HEK293T (cell line): ENCODE measurements at regions not wholly inside any gene's neighbourhood (a gene's known extent, or its start where the extent isn't known, plus 50 kb on each side); places are given as distances from the start of the nearest gene placed in this dataset.
"Not testable (repeated sequence)": the region's sequence is repeated elsewhere in the genome, so short reads cannot be mapped to it uniquely, and the experiment has no call there.

ENCODE experiments used
- ARNT ChIP-seq: fragments of 450-650 bp; IDR thresholded peaks from 2 replicates; pipeline ENCODE4 v1.6.1; 2017; ENCODE audit warnings: mild to moderate bottlenecking
- ELF4 ChIP-seq: fragments of 450-650 bp; IDR thresholded peaks from 2 replicates; pipeline ENCODE4 v1.6.1; 2017; ENCODE audit warnings: antibody characterized with exemption
- FOXA1 ChIP-seq: fragments of 450-650 bp; IDR thresholded peaks from 2 replicates; pipeline ENCODE4 v1.6.1; 2016; ENCODE audit warnings: mild to moderate bottlenecking
- FOXK2 ChIP-seq: fragments of 450-650 bp; IDR thresholded peaks from 2 replicates; pipeline ENCODE4 v1.6.1; 2016; ENCODE audit warnings: mild to moderate bottlenecking
- FOXM1 ChIP-seq: fragments of 450-650 bp; IDR thresholded peaks from 2 replicates; pipeline ENCODE4 v1.6.1; 2017; ENCODE audit warnings: mild to moderate bottlenecking, borderline replicate concordance
- HDGF ChIP-seq: fragments of 450-650 bp; IDR thresholded peaks from 2 replicates; pipeline ENCODE4 v1.6.1; 2017; ENCODE audit warnings: antibody characterized with exemption, borderline replicate concordance
- L3MBTL2 ChIP-seq: fragments of 450-650 bp; conservative IDR thresholded peaks from 2 replicates; pipeline ENCODE4 v1.6.1; 2016; ENCODE audit warnings: mild to moderate bottlenecking
- NFRKB ChIP-seq: fragments of 450-650 bp; IDR thresholded peaks from 2 replicates; pipeline ENCODE4 v1.6.1; 2016; ENCODE audit warnings: mild to moderate bottlenecking, moderate library complexity
- PKNOX1 ChIP-seq: fragments of 450-650 bp; IDR thresholded peaks from 2 replicates; pipeline ENCODE4 v1.6.1; 2016
- SP1 ChIP-seq: fragments of 450-650 bp; IDR thresholded peaks from 2 replicates; pipeline ENCODE4 v1.6.1; 2017
- SUZ12 ChIP-seq: fragments of 450-650 bp; IDR thresholded peaks from 2 replicates; pipeline ENCODE4 v1.6.1; 2016; ENCODE audit warnings: mild to moderate bottlenecking

GRCh38 chr10:64441872-64442271, 920.7 kb downstream of the REEP3 start:
- TF ChIP-seq SUZ12, SP1, HDGF, NFRKB, PKNOX1, ARNT, FOXK2, FOXM1, ELF4, FOXA1, L3MBTL2: not testable (repeated sequence)
